NCI-H345 treated with DMSO at 0.1 percent for 48 hours (cell line): ENCODE measurements at regions not wholly inside any gene's neighbourhood (a gene's known extent, or its start where the extent isn't known, plus 50 kb on each side); places are given as distances from the start of the nearest gene placed in this dataset.

Experiments used
- DNase-seq: peaks from one replicate; lab custom pipeline; 2025; ENCODE audit not compliant: unreplicated experiment; lab: John Stamatoyannopoulos, UW

DNA sequence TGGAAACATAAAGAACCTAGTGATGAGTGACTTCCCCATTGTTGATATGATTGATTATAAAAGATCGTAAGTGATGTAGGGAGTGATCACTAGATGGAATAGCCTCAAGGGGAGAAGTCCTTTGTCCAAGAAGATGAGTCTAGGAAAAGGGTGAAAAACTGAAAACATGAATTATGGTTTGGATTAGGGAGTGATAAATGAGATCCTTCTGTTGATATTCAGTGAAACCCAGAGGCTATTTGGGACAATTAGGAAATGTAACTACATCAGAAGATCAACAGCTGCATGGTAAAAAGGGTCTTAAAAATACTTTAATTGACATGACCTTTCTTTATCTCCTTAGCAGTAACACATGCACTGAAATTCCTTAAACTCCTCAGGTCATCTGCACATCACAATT is 124.0 kb upstream of the UNC5C start:
- no peak for DNase-seq

DNA sequence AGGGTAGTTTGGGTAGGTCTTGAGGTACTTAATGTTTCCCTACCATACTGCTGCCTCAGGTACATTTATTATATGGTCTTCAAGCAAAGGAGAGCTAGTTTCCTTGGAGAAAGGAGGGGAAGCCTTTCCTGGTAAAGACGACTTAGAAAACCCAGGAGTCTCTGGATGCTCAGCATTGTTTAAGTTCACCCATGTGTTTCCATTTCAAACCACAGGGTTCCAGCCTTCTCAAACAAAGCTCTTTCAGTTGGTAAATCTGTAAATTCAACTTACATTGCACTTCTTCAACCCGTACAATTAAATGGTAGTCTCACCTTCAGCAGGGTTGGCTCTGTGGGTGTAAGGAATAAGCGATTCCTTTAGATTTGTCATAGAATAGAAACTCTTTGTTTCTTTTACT is 111.9 kb upstream of the UNC5C start:
- DNase-seq = no peak

DNA sequence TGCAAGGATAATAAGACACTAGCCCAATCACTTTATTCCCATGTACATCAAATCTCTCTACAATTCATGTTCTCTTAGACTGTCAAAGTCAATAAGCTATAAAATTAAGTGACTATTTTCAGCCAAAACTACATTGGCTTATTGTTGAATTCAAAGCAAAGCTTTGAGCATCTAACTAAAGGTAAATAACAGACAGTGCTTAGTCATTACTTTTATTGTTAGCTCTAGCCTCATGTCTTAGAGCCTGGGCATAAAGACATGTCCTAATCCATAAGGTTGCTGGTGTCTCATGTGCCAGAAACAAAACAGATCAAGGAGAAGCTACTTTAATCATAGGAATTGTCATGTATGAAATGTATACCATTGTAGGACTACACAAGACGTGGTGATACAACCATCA is 103.1 kb upstream of the UNC5C start:
- no peak for DNase-seq

DNA sequence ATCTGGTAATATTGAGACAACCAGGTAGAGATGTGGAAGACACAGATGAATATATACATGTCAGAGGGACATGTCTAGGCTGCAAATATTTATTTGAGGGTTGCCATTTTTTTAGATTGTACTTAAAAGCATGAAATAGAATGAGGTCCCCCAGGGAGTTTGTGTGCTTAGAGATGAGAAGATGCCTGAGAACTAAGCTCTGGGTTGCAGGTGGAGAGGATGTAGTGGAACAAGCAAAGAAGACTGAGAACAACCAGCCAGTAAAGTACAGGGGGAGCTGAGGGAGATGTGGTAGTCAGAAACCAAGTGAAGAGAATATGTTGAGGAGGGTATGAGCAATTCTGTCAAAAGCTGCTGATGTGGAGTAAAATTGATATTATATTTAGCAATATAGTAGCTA is 95.6 kb upstream of the UNC5C start:
- no peak for DNase-seq

DNA sequence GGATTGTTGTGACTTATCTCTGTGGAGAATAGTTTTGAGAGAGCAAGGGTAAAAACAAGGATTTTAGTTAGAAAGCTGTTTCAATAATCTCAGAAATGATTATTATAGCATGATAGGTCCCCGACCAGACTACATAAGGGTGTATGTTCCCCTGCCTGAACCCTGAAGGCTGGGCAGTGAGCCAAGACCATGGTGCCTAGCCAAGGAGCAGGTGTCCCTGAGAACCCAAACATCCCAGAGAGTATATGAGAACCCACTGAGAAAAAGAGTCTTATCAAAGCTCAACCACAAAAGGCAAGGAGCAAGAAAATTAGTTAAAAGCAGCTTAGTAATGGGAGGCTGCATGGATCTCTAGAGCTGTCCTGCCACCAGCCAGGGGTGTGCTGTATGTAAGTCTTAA is 94.9 kb upstream of the UNC5C start:
- DNase-seq = no peak

DNA sequence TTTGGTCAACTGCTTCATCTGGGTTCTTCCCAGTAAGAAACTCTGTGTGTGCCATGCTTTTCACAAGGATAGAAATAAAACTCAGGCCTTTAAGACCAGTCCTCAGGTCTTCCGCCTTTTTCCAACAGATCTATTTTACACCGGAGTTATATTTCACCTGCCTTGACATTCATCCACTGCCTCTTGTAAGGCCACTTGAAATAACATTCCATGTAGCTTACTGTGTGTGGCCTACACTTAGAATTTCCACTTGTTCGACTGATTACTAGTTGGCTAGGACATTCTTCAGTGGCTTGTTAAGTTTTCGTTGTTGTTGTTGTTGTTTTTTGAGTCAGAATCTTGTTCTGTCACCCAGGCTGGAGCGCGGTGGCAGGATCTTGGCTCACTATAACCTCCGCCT is 92.8 kb upstream of the UNC5C start:
- DNase-seq = no peak

DNA sequence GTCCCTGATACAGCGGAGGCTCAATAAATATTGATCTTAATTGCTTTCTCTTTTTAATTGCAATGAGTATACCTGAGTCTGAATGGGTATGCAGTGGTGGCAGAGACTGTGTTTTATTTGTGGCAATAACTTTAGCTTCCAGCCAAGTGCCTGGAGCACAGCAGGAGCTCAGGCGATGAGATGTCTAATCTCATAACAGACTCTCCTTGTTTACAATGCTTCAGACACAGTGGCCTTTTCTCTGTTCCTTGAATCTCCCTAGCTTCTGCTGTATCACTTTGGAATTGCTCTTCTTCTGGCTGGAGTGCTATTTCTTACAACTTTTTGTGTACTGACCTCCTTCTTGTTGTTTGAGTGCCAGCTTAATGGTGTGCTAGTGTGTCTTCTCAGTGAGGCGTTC is 91.5 kb upstream of the UNC5C start:
- no peak for DNase-seq

DNA sequence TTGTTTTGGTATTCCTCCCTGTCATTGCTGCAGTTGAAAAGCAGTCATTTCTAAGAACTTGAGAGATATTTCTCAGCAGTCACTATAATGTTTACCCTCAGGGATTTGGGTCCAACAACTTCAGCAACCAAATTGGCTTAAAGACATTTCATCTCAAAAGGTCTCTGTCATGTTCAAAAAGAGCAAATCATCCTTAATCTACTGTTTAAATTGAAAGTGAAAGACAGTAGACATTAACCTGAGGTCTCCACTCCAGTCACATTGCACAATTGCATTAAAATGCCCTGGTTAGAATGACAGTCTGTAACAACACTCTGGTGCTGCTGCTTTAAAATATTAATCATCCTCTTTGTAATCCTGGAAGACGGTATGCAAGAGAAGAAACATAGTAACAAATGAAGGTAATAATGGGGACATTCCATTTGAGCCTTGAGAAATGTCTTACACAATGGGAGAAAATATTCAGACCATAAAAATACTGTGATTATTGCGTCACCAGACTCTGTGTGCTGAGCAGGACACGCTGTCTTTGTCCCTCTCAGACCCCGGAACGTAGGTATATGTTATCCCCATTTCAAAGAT is 90.2 kb upstream of the UNC5C start:
- DNase-seq = no peak

DNA sequence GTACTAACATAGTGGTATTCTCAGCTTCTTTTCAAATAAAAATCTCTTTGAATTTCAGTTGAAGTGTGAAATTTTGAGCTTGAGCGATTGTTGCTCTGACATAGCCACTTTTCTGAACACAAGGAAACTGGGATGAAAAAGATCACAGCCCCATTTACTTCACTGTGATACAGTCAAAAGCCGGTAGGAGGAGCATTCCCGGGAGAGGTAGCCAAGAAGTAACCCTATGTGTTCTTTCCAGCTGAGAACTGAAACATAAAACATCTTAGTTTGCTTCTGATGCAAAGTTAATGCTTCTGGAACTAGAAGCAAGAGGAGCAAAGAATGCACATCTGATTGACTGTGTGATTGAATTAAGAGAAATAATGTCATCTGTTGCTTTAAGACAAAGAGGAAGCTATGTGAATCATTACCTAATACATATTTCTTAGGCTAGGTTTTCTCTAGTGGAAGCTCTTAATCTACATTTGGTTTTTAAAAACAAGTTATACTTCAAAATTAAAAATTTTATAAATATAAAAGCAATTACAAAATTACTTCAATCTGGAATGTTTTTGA is 88.3 kb upstream of the UNC5C start:
- DNase-seq = no peak

DNA sequence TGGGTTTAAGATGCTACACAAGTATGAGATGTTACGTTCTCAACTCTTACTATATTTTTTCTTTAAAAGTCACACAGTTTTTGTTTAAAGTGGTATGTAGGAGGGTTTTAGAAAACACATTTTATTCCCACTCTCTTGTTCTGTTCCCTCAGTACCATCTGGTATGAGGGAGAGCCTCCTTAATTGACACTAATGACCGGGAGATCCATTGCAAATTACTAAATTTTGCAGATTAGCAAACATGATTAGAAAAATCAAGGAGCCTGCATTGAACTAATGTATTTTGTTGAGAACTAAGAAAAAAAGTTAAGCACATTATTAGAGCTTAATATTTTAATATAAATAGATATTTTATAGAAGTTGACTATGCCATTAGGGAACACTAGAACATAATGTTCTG is 87.3 kb upstream of the UNC5C start:
- no peak for DNase-seq

DNA sequence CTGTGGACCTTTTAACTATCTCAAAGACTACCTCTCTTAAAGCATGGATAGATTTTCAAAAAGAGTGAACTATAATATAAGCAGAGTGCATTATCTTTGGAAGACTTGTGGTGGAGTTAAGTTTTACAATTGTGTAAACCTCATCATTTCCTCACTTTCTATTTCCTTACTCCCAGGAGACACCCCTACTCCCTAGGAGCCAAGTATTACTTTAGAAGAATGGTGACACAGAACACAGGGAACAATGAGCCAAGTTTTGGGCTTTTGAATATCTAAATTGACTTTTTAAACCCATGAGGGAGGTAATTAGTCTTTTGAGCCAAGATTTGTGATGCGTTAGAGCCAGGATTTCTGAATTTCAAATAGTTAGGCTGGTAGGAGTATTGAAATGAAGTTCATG is 78.9 kb upstream of the UNC5C start:
- no peak for DNase-seq

DNA sequence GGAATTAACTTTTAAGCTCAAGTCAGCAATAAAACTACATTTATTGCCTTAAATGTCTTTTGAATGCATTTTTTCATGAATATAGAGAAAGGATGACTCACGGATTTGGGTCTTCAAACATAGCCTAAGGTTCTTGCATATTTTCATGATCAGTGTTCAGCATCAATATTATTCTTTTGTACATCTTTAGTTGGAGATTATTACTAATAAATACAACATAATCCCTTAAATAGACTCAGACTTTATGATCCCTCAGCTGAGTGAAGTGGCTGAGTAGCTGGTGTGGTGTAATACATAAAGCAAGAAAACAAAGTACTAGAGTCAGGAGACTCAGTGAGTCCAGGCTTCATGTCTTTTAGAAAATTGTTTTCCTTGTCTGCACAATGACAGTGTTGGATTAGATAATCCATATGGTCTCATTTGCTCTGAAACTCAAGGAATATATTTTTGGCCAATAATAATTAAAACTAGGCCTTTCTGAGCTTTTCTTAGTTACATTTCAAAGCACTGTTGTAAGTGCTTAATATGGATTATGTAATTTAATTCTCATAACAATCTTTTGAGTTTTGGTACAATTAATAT is 78.3 kb upstream of the UNC5C start:
- DNase-seq = no peak

DNA sequence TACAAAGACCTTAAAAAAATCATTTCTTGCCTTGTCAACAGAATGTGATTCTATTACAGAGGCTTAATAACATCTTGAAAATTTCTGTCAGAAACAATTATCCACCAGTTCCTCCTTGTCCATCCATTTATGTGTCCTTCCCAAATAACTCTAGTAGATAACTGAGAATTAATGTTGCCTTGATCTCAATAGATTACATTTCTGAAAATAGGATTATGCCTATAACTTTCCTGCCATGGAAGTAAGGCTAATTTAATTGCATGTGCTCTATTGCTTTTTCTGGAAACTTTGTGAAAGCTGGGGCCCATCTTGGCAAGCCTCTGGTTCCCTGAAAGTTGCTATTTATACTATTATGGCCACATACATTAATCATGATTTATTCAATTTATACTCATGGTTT is 76.2 kb upstream of the UNC5C start:
- no peak for DNase-seq

DNA sequence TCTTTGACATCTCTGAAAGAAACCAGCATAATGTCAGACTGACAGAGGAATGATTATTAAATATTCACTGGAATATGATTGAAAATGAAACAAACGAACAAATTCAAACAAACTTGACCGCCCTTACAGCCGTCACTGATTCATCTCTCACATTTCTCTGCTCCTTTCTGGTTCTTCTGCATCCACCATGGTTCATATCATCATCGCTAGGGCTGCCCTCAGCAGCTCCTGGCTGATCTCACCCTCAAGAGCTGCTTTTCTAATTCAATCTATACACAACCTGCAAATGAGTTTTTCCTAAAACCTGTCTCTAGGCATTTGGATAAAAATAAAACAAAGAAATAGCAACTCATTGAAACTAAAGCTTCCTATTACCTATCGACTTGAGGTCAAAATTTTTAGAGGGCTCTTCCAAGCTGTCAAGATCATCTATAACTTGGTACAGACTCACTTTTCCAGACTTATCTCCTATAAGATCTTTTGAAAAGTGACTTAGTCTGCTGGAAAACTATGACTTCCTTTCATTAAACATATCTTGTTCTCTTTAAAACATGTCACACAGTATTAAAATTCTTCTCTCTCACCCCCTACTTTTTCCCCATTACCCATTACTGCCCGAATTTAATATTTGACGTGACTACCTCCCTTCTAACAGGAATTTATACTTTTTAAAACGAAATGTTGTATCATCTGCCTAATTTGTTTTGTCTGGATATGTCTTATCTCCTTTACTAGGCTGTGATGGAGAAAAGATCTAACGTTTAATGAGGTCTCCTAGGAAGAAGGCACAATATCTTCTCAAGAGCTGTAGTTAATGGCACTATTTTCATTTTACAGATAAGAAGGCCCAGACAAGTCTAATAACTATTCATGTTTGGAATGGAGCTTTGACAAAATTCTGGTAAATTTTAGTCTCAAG is 71.0 kb upstream of the UNC5C start:
- DNase-seq = no peak

DNA sequence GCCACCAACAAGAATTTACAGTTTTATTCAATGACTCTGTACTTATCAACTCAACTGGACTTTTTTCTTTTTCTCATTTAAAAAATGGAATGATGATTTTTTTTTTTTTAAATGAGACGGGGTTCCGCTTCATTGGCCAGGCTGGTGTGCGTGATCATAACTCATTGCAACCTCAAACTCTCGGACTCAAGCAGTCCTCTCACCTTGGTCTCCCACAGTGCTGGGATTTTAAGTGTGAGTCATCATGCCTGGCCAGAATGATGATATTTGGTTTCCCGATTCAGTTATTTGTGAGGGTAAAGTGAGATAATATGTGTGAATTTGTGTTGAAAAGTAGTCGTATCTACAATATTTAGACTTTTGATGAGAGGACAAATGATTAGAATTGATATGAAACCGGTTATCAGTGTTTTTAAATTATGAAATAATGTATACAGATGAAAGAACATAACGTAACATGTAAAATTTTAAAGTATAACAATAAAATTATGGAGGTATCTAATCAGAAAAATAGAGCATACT is 66.0 kb upstream of the UNC5C start:
- DNase-seq = no peak

DNA sequence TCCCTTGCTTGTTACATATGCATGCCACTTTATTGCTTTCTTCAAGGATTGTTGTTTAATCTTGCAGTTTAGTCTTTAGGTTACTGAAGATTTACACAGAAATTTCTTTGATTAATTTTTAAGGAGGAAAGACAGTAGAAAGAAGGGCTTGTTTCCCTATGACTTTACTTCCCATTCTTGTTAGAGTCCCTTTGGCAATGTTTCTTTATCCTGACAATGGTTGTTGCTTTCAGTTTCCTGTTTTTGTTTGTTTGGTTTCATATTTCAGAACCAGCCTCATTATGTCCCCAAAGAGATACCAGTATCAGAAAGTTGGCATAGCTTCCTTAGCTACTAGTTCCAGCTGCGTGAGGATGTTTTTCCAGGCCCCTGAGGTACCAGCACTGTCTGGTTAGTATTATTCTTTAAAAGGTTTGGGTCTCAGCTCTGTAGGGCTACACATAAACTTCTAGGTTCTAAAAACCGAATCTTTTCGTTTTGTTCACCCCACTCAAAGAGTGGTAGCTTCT is 61.3 kb upstream of the UNC5C start:
- DNase-seq = no peak

DNA sequence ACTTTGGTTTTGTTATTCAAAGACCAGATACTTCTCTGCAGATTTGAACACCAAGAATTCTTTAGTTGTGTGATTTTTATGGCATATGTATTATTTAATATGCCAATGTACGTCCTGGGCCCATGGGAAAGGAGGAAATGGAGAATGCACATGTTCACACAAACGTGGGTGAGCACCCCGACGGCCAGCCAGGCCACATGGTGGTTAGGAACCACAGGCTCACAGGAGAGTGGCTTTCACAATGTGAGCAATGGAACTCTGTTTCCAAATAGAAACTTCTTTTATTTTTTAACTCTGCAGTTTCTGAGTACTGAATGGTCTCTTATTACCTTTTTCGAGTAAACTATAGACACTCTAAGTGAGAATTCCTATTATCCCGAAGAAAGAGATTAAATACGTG is 58.0 kb upstream of the UNC5C start:
- no peak for DNase-seq

DNA sequence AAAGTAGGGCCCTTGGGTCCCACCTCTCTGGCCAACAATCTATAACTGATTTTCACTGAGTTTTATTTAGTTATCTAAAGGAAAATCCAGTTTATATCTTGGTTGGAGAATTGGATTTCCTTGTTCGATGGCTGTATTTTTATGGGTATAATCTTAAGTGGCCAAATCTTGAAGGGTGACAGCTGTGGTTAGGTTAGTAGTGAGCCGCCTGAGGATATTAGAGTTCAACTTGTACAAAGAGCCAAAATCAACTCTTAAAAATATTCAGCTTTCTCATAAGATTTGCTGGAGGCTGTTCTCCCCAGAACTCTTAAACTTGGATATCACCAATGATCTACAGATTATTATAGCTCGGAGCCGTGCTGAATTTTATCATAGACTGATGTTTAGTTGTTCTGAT is 54.6 kb upstream of the UNC5C start:
- no peak for DNase-seq

DNA sequence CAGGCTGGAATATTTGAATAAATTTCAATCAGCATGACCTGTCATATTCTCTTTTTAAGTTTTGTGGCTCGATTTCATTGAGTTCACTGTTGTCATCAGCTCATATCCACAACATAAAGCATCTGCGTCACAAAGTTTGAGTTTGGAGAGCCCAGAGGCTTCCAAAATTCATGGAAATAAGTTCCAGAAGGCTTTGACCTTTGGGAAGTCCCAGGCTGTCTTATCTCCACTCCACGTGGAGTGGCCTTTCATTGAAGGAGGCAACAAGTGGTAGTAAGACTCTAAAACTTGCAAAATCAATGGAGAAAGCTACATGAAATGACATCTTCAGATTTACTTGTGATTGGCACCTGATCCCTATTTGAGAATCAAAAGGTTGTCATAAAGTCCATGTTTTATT is 54.1 kb upstream of the UNC5C start:
- DNase-seq = no peak

DNA sequence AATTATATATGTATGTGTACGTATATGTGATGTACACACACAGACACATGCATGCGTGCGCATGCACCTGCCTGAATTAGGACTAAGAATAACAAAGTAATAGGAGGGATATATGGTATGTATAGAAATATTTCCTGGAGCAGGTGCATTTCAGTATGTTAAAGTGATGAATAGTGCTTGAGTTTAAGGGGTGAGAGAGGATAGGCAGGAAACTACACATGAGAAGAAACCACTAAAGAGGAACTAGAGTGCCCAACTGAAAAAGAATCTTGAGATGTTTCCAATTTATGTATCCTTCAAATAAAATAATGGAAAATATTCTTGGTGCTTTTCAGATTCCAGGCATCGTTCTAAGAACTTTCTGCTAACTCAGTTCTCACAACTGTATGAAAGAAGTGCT is 52.6 kb upstream of the UNC5C start:
- DNase-seq = no peak

DNA sequence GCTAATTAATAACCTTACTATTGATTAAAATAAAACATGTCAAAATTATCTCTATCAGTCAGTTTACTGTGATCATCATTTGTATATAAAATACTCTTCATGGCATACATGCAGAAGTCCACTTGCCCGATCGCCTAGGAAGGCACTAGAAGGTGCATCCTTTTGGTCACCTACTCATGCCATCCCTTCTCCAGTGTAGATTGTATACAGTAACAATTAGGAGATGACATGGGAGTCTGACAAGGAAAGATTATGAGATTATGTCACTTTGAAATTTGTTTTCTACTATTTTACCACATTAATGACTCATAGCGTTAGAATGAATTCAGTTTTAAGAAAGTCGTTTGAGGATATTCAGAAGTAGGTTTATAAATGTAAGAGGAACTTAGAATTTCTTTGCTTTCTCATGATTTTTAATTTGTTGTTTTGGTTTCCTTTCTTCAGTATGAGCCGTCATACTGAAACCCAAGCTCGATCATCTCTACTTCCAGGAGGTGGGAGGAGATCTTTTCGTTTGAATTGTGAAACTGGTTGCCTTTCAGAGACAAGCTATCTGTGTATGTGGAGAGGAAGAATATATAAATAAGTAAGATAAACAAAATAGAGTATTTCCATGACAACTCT is 51.1 kb upstream of the UNC5C start:
- DNase-seq = no peak
